ENCODE measurements at regions not wholly inside any gene's neighbourhood (a gene's known extent, or its start where the extent isn't known, plus 50 kb on each side); places are given as distances from the start of the nearest gene placed in this dataset.
"Not testable (repeated sequence)": the region's sequence is repeated elsewhere in the genome, so short reads cannot be mapped to it uniquely, and the experiment has no call there.

GRCh38 chrX:56343219-56343618, 111.1 kb downstream of the KLF8 start:
- DNase-seq (ENCODE audit: low spot score in 2 of 2), result no peak
- FAIRE-seq, result no peak

- DNase-seq (ENCODE audit: low spot score in 2 of 2) (no peak), FAIRE-seq (no peak)
Observed at GRCh38 chrX:56343664-56344063, 111.5 kb downstream of the KLF8 start.

- not testable (repeated sequence) for FAIRE-seq; DNase-seq (ENCODE audit: low spot score in 2 of 2)
Observed at GRCh38 chrX:56358145-56358544, 126.0 kb downstream of the KLF8 start.

GRCh38 chrX:56365171-56365570, 133.0 kb downstream of the KLF8 start:
- not testable (repeated sequence) for FAIRE-seq; DNase-seq (ENCODE audit: low spot score in 2 of 2)

- FAIRE-seq (no peak), DNase-seq (ENCODE audit: low spot score in 2 of 2) (no peak)
Observed at GRCh38 chrX:56366901-56367300, 134.7 kb downstream of the KLF8 start.

- FAIRE-seq, result no peak
- no peak for DNase-seq (ENCODE audit: low spot score in 2 of 2)
Observed at GRCh38 chrX:56368962-56369361, 136.8 kb downstream of the KLF8 start.

- FAIRE-seq; DNase-seq (ENCODE audit: low spot score in 2 of 2): not testable (repeated sequence)
Observed at GRCh38 chrX:56379984-56380780, 148.0 kb downstream of the KLF8 start.

- FAIRE-seq, result no peak
- no peak for DNase-seq (ENCODE audit: low spot score in 2 of 2)
Observed at GRCh38 chrX:56382278-56382677, 150.1 kb downstream of the KLF8 start.

- FAIRE-seq (no peak), DNase-seq (ENCODE audit: low spot score in 2 of 2) (no peak)
Observed at GRCh38 chrX:56385336-56385735, 153.2 kb downstream of the KLF8 start.

GRCh38 chrX:56385960-56386359, 153.8 kb downstream of the KLF8 start:
- FAIRE-seq (no peak), DNase-seq (ENCODE audit: low spot score in 2 of 2) (no peak)

- FAIRE-seq, result no peak
- DNase-seq (ENCODE audit: low spot score in 2 of 2), result no peak
Observed at GRCh38 chrX:56397636-56398035, 165.5 kb downstream of the KLF8 start.

- FAIRE-seq (no peak), DNase-seq (ENCODE audit: low spot score in 2 of 2) (no peak)
Observed at GRCh38 chrX:56402207-56402606, 161.2 kb upstream of the UBQLN2 start.

GRCh38 chrX:56429581-56429980, 133.8 kb upstream of the UBQLN2 start:
- no peak for FAIRE-seq
- no peak for DNase-seq (ENCODE audit: low spot score in 2 of 2)

GRCh38 chrX:56451981-56452380, 111.4 kb upstream of the UBQLN2 start:
- not testable (repeated sequence) for DNase-seq (ENCODE audit: low spot score in 2 of 2); FAIRE-seq

GRCh38 chrX:56462389-56462788, 101.0 kb upstream of the UBQLN2 start:
- peak; percentile 66 for FAIRE-seq
- DNase-seq (ENCODE audit: low spot score in 2 of 2), result no peak

GRCh38 chrX:56468441-56468840, 95.0 kb upstream of the UBQLN2 start:
- DNase-seq (ENCODE audit: low spot score in 2 of 2), result no peak
- FAIRE-seq, result no peak

GRCh38 chrX:56494923-56495322, 68.5 kb upstream of the UBQLN2 start:
- not testable (repeated sequence) for DNase-seq (ENCODE audit: low spot score in 2 of 2); FAIRE-seq

- no peak for FAIRE-seq
- DNase-seq (ENCODE audit: low spot score in 2 of 2), result no peak
Observed at GRCh38 chrX:56498756-56499155, 64.7 kb upstream of the UBQLN2 start.

GRCh38 chrX:56499372-56499771, 64.1 kb upstream of the UBQLN2 start:
- DNase-seq (ENCODE audit: low spot score in 2 of 2) (no peak), FAIRE-seq (no peak)

- FAIRE-seq, result no peak
- no peak for DNase-seq (ENCODE audit: low spot score in 2 of 2)
Observed at GRCh38 chrX:56503941-56504673, 59.3 kb upstream of the UBQLN2 start.

GRCh38 chrX:56505866-56506265, 57.6 kb upstream of the UBQLN2 start:
- DNase-seq (ENCODE audit: low spot score in 2 of 2) (no peak), FAIRE-seq (no peak)
